WTC11 (cell line): ENCODE measurements at regions not wholly inside any gene's neighbourhood (a gene's known extent, or its start where the extent isn't known, plus 50 kb on each side); places are given as distances from the start of the nearest gene placed in this dataset.

ENCODE experiments used
- ATAC-seq: fragments of 200-7000 bp; cut with Tn5 transposase; 2 replicates; pipeline ENCODE4 v1.10.0; 2021; ENCODE audit warnings: mild to moderate bottlenecking, moderate library complexity
- CTCF ChIA-PET: fragments of 300-600 bp; sonication (Branson Sonifier 250); formaldehyde crosslinking; loops from one replicate; lab custom pipeline; 2021; ENCODE audit warnings: antibody characterized with exemption; lab: Charles Lee
- POLR2A ChIA-PET: fragments of 350-600 bp; sonication (Branson Sonifier 250); formaldehyde crosslinking; loops from one replicate; lab custom pipeline; 2021; ENCODE audit warnings: antibody characterized with exemption; lab: Charles Lee
- DNase-seq: peaks from one replicate; pipeline ENCODE4 v3.0.0; 2021; ENCODE audit warnings: low spot score
- H3K27ac Mint-ChIP-seq: 2 replicates; pipeline ENCODE4 v1.8.0; 2021; ENCODE audit warnings: mixed read lengths
- H3K27me3 Mint-ChIP-seq: 2 replicates; pipeline ENCODE4 v1.8.0; 2021; ENCODE audit warnings: low read depth, mild to moderate bottlenecking, moderate library complexity, mixed read lengths
- H3K36me3 Mint-ChIP-seq: 2 replicates; pipeline ENCODE4 v1.8.0; 2021; ENCODE audit warnings: mixed read lengths
- H3K4me1 Mint-ChIP-seq: 2 replicates; pipeline ENCODE4 v1.8.0; 2022; ENCODE audit warnings: mixed read lengths
- H3K4me3 Mint-ChIP-seq: 2 replicates; pipeline ENCODE4 v1.8.0; 2021; ENCODE audit warnings: mild to moderate bottlenecking, moderate library complexity, mixed read lengths
- H3K9me3 Mint-ChIP-seq: 2 replicates; pipeline ENCODE4 v1.8.0; 2021; ENCODE audit warnings: mixed read lengths
- AR ChIP-seq: fragments of 250-450 bp; sonication (Bioruptor Pico); IDR thresholded peaks from 2 replicates; pipeline ENCODE4 v1.9.0; 2021; ENCODE audit warnings: mild to moderate bottlenecking
- ETV6 ChIP-seq: sonication (generic); formaldehyde crosslinking; IDR thresholded peaks from 2 replicates; pipeline ENCODE4 v1.8.1; 2022; ENCODE audit warnings: mild to moderate bottlenecking, missing genetic modification reagents
- FOXJ3 ChIP-seq: sonication (generic); formaldehyde crosslinking; IDR thresholded peaks from 2 replicates; pipeline ENCODE4 v1.9.0; 2021; ENCODE audit warnings: missing genetic modification reagents, mild to moderate bottlenecking, borderline replicate concordance
- FOXP1 ChIP-seq: sonication (generic); formaldehyde crosslinking; IDR thresholded peaks from 2 replicates; pipeline ENCODE4 v1.8.0; 2022; ENCODE audit warnings: missing genetic modification reagents, mild to moderate bottlenecking, moderate library complexity, borderline replicate concordance
- GTF2I ChIP-seq: fragments of 250-450 bp; sonication (Bioruptor Pico); conservative IDR thresholded peaks from 2 replicates; pipeline ENCODE4 v1.4.0; 2021; ENCODE audit warnings: mild to moderate bottlenecking
- JUN ChIP-seq: sonication (generic); formaldehyde crosslinking; IDR thresholded peaks from 2 replicates; pipeline ENCODE4 v1.8.0; 2023; ENCODE audit warnings: mild to moderate bottlenecking, missing genetic modification reagents
- MXD4 ChIP-seq: fragments of 250-450 bp; sonication (Bioruptor Pico); IDR thresholded peaks from 2 replicates; pipeline ENCODE4 v1.8.0; 2021; ENCODE audit warnings: mild to moderate bottlenecking, moderate library complexity, borderline replicate concordance
- MYBL2 ChIP-seq: sonication (generic); formaldehyde crosslinking; IDR thresholded peaks from 2 replicates; pipeline ENCODE4 v1.8.1; 2023; ENCODE audit warnings: mild to moderate bottlenecking, moderate library complexity, missing genetic modification reagents
- NR3C1 ChIP-seq: sonication (generic); formaldehyde crosslinking; conservative IDR thresholded peaks from 2 replicates; pipeline ENCODE4 v1.8.1; 2023; ENCODE audit warnings: low read depth, mild to moderate bottlenecking, missing genetic modification reagents
- ZNF671 ChIP-seq: fragments of 250-450 bp; sonication (Bioruptor Pico); IDR thresholded peaks from 2 replicates; pipeline ENCODE4 v1.8.0; 2021; ENCODE audit warnings: mild to moderate bottlenecking
- TF ChIP-seq, protein P1 (sequence below): fragments of 250-450 bp; sonication (Bioruptor Pico); IDR thresholded peaks from 2 replicates; pipeline ENCODE4 v2.1.2; 2022; ENCODE audit warnings: mild to moderate bottlenecking, moderate library complexity
- TF ChIP-seq, protein P2 (sequence below): sonication (generic); formaldehyde crosslinking; IDR thresholded peaks from 2 replicates; pipeline ENCODE4 v1.8.1; 2022; ENCODE audit warnings: mild to moderate bottlenecking, moderate library complexity, missing genetic modification reagents

- ATAC-seq (no peak), DNase-seq (no peak)
- no peak overlapping the region for H3K27ac Mint-ChIP-seq
- H3K36me3 Mint-ChIP-seq = no peaks in the 10 kb centered on the region
- H3K4me3 Mint-ChIP-seq = no peak overlapping the region
- ChIA-PET CTCF (no interaction called here), POLR2A (no interaction called here)
- peaks cover 19% of the 10 kb centered on the region for H3K27me3 Mint-ChIP-seq
- TF ChIP-seq ZNF671 (CRISPR knock-in tag) (no peak), AR (CRISPR knock-in tag) (no peak), GTF2I (no peak), MXD4 (CRISPR knock-in tag) (no peak)
- peaks cover 44% of the 10 kb centered on the region for H3K4me1 Mint-ChIP-seq
- peaks cover 6% of the 10 kb centered on the region for H3K9me3 Mint-ChIP-seq
Observed at GRCh38 chr3:104553121-104553520, 813.6 kb upstream of the ALCAM start.

DNA sequence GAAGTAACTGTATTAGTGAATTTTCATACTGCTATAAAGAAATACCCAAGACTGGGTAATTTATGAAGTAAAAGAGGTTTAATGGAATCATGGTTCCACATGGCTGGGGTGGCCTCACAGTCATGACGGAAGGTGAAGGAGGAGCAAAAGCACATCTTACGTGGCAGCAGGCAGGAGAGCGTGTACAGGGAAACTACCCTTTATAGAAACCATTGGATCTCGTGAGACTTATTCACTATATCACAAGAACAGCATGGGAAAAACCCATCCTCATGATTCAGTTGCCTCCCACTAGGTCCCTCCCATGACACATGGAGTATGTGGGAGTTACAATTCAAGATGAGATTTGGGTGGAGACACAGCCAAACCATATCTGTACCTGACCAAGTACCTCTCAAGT lies 812.3 kb upstream of the ALCAM start:
- Mint-ChIP-seq H3K9me3 (peaks cover 10% of the 10 kb centered on the region), H3K4me3 (no peak overlapping the region), H3K36me3 (peaks cover 3% of the 10 kb centered on the region; the same call in 1 of the 2 replicates), H3K27me3 (peaks cover 6% of the 10 kb centered on the region), H3K27ac (no peak overlapping the region), H3K4me1 (peaks cover 39% of the 10 kb centered on the region)
- no peak for DNase-seq
- no peak for ATAC-seq
- ChIA-PET CTCF (no interaction called here), POLR2A (no interaction called here)
- TF ChIP-seq ETV6 (CRISPR knock-in tag) = no peak
- no peak for TF ChIP-seq FOXP1 (CRISPR knock-in tag)
- no peak for TF ChIP-seq FOXJ3 (CRISPR knock-in tag)

GRCh38 chr3:104555728-104556127 lies 811.0 kb upstream of the ALCAM start:
- H3K27ac Mint-ChIP-seq = no peak overlapping the region
- DNase-seq (no peak), ATAC-seq (no peak)
- no peaks in the 10 kb centered on the region for H3K27me3 Mint-ChIP-seq
- CTCF ChIA-PET = no interaction called here
- H3K4me3 Mint-ChIP-seq = no peak overlapping the region
- TF ChIP-seq, protein P1, sequence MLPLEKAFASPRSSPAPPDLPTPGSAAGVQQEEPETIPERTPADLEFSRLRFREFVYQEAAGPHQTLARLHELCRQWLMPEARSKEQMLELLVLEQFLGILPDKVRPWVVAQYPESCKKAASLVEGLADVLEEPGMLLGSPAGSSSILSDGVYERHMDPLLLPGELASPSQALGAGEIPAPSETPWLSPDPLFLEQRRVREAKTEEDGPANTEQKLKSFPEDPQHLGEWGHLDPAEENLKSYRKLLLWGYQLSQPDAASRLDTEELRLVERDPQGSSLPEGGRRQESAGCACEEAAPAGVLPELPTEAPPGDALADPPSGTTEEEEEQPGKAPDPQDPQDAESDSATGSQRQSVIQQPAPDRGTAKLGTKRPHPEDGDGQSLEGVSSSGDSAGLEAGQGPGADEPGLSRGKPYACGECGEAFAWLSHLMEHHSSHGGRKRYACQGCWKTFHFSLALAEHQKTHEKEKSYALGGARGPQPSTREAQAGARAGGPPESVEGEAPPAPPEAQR = no peak
- TF ChIP-seq ETV6 (CRISPR knock-in tag) (no peak), MYBL2 (no peak)
- TF ChIP-seq, protein P2, sequence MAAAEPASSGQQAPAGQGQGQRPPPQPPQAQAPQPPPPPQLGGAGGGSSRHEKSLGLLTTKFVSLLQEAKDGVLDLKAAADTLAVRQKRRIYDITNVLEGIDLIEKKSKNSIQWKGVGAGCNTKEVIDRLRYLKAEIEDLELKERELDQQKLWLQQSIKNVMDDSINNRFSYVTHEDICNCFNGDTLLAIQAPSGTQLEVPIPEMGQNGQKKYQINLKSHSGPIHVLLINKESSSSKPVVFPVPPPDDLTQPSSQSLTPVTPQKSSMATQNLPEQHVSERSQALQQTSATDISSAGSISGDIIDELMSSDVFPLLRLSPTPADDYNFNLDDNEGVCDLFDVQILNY (CRISPR knock-in tag) = no peak
- peaks cover 15% of the 10 kb centered on the region for H3K9me3 Mint-ChIP-seq
- POLR2A ChIA-PET = no interaction called here
- H3K4me1 Mint-ChIP-seq = peaks cover 26% of the 10 kb centered on the region
- H3K36me3 Mint-ChIP-seq = peaks cover 3% of the 10 kb centered on the region; the same call in 1 of the 2 replicates

DNA sequence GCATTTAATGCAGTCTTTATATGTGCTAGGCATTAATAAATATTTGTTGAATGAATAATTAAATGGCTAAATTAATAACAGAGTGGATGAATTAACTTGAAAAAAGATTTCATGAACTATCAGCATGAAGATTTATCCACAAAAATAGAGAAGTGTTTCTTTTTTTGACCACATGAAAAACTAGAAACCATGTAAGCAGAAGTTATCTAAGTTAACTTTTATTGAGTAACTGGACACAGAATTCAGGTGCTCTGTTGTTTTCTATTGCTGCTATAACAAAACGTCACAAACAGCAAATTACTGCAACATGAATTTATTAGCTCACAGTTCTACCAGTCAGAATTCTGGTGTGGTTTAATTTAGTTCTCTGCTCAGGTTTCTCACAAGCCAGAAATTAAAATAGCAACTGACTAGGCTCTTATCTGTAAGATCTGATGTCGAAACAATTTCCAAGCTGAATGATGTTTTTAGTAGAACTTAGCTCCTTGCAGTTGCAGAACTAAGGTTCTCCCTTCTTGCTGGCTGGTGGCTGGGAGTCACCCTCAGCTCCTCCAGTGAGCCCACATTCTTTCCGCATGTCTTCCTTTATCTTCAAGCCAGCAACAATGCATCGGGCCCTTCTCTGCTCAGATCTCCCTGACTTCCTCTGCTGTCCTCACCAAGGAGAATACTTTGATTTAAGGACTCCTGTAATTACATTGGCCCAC lies 810.2 kb upstream of the ALCAM start:
- Mint-ChIP-seq H3K27ac (no peak overlapping the region), H3K27me3 (no peaks in the 10 kb centered on the region), H3K4me3 (no peak overlapping the region), H3K36me3 (peaks cover 3% of the 10 kb centered on the region; the same call in 1 of the 2 replicates), H3K4me1 (peaks cover 18% of the 10 kb centered on the region), H3K9me3 (peaks cover 22% of the 10 kb centered on the region)
- CTCF ChIA-PET = no interaction called here
- DNase-seq (no peak), ATAC-seq (peak; percentile 74)
- no peak for TF ChIP-seq NR3C1
- TF ChIP-seq JUN (CRISPR knock-in tag) = no peak
- POLR2A ChIA-PET = no interaction called here
